ENCODE measurements at regions not wholly inside any gene's neighbourhood (a gene's known extent, or its start where the extent isn't known, plus 50 kb on each side); places are given as distances from the start of the nearest gene placed in this dataset.

DNA sequence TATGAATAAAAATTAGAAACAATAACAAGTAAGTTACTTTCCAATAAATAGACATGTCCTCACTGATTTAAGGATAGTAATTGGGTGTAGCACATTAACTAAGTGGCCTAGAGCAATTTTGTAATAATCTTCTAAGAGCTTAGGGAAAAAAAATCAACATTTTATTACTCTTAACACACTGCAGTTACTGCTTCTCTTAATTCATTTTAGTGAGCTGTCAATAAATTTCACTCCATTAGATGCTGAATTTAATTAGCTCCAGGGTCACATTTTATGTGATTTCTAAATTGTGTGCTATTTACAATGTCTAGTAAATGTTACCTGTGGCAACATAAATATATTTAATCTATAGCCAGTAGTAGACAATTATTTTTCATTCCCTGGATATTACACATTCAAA lies 612.0 kb downstream of the C4orf33 start:
- no peaks in the 10 kb centered on the region for H3K79me2 ChIP-seq (ENCODE audit: control insufficient read depth, insufficient read depth, low read length)
- ATAC-seq (ENCODE audit: low read depth) = no peak
- H3K4me3 ChIP-seq (ENCODE audit: control extremely low read depth in 1 of 5, extremely low read depth in 1 of 5, insufficient read depth in 1 of 5, low read depth in 2 of 5, low read length in 4 of 5) = no peak overlapping the region
- ChIA-PET POLR2A (no interaction called here), CTCF (interaction anchor here (1.3 kb wide), 1 partner anchor 16 kb away, joined by 3 read pairs; no protein-coding TSS in a partner anchor)
- no peak for DNase-seq
- Mint-ChIP-seq H3K4me1 (no peaks in the 10 kb centered on the region), H3K27me3 (no peaks in the 10 kb centered on the region), H3K27ac (no peak overlapping the region), H3K9me3 (ENCODE audit: insufficient read depth) (peaks cover 6% of the 10 kb centered on the region), H3K4me3 (no peak overlapping the region)
- no peak overlapping the region for H2AFZ ChIP-seq (ENCODE audit: insufficient read depth, low read depth, low read length, poor library complexity, severe bottlenecking)
- no peak overlapping the region for H3K9ac ChIP-seq (ENCODE audit: low read length)
- no peak for TF ChIP-seq EZH2 (IDR thresholded peaks at IDR 0.05; ENCODE audit: borderline replicate concordance, insufficient read depth, low read depth, low read length, poor library complexity, severe bottlenecking)
- TF ChIP-seq, protein P1, sequence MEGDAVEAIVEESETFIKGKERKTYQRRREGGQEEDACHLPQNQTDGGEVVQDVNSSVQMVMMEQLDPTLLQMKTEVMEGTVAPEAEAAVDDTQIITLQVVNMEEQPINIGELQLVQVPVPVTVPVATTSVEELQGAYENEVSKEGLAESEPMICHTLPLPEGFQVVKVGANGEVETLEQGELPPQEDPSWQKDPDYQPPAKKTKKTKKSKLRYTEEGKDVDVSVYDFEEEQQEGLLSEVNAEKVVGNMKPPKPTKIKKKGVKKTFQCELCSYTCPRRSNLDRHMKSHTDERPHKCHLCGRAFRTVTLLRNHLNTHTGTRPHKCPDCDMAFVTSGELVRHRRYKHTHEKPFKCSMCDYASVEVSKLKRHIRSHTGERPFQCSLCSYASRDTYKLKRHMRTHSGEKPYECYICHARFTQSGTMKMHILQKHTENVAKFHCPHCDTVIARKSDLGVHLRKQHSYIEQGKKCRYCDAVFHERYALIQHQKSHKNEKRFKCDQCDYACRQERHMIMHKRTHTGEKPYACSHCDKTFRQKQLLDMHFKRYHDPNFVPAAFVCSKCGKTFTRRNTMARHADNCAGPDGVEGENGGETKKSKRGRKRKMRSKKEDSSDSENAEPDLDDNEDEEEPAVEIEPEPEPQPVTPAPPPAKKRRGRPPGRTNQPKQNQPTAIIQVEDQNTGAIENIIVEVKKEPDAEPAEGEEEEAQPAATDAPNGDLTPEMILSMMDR (IDR thresholded peaks at IDR 0.05) = no peak
- no peaks in the 10 kb centered on the region for H3K9me3 ChIP-seq (ENCODE audit: control extremely low read depth in 1 of 3, control insufficient read depth in 2 of 3, insufficient read depth in 1 of 3, low read length in 2 of 3)
- H3K4me2 ChIP-seq (replicated peaks; ENCODE audit: low read depth, low read length, poor library complexity, severe bottlenecking) = no peak overlapping the region
- H3K27ac ChIP-seq (ENCODE audit: low read length in 2 of 2) = no peak overlapping the region
- no peaks in the 10 kb centered on the region for H4K20me1 ChIP-seq (ENCODE audit: control insufficient read depth, insufficient read depth, low read length, poor library complexity, severe bottlenecking)
- H3K27me3 ChIP-seq (replicated peaks in 1 of 4; ENCODE audit: control extremely low read depth in 1 of 4, control insufficient read depth in 3 of 4, insufficient read depth in 4 of 4, low read length in 3 of 4) = no peaks in the 10 kb centered on the region
- H3K36me3 ChIP-seq (replicated peaks in 1 of 2; ENCODE audit: control extremely low read depth in 1 of 2, control insufficient read depth in 1 of 2, extremely low read depth in 1 of 2, insufficient read depth in 2 of 2, low read length in 1 of 2) = no peaks in the 10 kb centered on the region
- no peaks in the 10 kb centered on the region for H3K4me1 ChIP-seq (ENCODE audit: control insufficient read depth in 2 of 2, insufficient read depth in 2 of 2, low read length in 2 of 2)
- intact Hi-C loops (cut with micrococcal nuclease) = no loop called here

DNA sequence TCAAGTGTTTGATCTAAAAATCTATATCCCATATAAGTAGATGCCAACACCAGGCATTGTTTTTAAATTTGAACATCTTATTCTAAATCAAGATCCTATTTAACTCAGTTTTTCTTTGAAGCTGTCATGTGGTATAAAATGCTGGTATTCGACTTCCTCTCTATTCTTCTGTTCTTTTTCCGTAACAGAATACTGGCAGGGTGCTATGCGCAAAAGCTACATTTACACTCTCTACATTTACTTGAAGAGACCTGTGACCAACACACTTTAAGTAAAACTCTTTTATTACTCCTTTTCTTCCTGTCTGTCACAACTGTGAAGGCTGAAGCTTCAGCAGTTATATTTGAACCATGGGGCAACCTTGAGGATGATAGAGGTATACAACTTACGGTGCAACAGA lies 612.8 kb downstream of the C4orf33 start:
- Histone ChIP-seq H2AFZ (ENCODE audit: insufficient read depth, low read depth, low read length, poor library complexity, severe bottlenecking) (no peak overlapping the region), H3K4me1 (ENCODE audit: control insufficient read depth in 2 of 2, insufficient read depth in 2 of 2, low read length in 2 of 2) (no peaks in the 10 kb centered on the region), H3K27me3 (replicated peaks in 1 of 4; ENCODE audit: control extremely low read depth in 1 of 4, control insufficient read depth in 3 of 4, insufficient read depth in 4 of 4, low read length in 3 of 4) (no peaks in the 10 kb centered on the region), H3K9ac (ENCODE audit: low read length) (no peak overlapping the region), H4K20me1 (ENCODE audit: control insufficient read depth, insufficient read depth, low read length, poor library complexity, severe bottlenecking) (no peaks in the 10 kb centered on the region), H3K9me3 (ENCODE audit: control extremely low read depth in 1 of 3, control insufficient read depth in 2 of 3, insufficient read depth in 1 of 3, low read length in 2 of 3) (peaks cover 0 to 4% (median 0%) of the 10 kb centered on the region in 3 donors), H3K79me2 (ENCODE audit: control insufficient read depth, insufficient read depth, low read length) (no peaks in the 10 kb centered on the region), H3K36me3 (replicated peaks in 1 of 2; ENCODE audit: control extremely low read depth in 1 of 2, control insufficient read depth in 1 of 2, extremely low read depth in 1 of 2, insufficient read depth in 2 of 2, low read length in 1 of 2) (no peaks in the 10 kb centered on the region), H3K4me2 (replicated peaks; ENCODE audit: low read depth, low read length, poor library complexity, severe bottlenecking) (no peak overlapping the region), H3K4me3 (ENCODE audit: control extremely low read depth in 1 of 5, extremely low read depth in 1 of 5, insufficient read depth in 1 of 5, low read depth in 2 of 5, low read length in 4 of 5) (no peak overlapping the region), H3K27ac (ENCODE audit: low read length in 2 of 2) (no peak overlapping the region)
- no peaks in the 10 kb centered on the region for H3K4me1 Mint-ChIP-seq
- POLR2A ChIA-PET = no interaction called here
- H3K27ac Mint-ChIP-seq = no peak overlapping the region
- TF ChIP-seq EZH2 (IDR thresholded peaks at IDR 0.05; ENCODE audit: borderline replicate concordance, insufficient read depth, low read depth, low read length, poor library complexity, severe bottlenecking) = no peak
- TF ChIP-seq, protein P1 (IDR thresholded peaks at IDR 0.05) = no peak
- intact Hi-C loops (cut with micrococcal nuclease) = no loop called here
- 100% methylated on average over 4 of the region's 4 CpGs for WGBS (ENCODE audit: insufficient coverage)
- H3K9me3 Mint-ChIP-seq (ENCODE audit: insufficient read depth) = peaks cover 6% of the 10 kb centered on the region
- CTCF ChIA-PET = interaction anchor here (1.3 kb wide), 1 partner anchor 17 kb away, joined by 3 read pairs; no protein-coding TSS in a partner anchor
- no peak overlapping the region for H3K4me3 Mint-ChIP-seq
- ATAC-seq (ENCODE audit: low read depth) (no peak), DNase-seq (no peak)
- H3K27me3 Mint-ChIP-seq = no peaks in the 10 kb centered on the region

Data from B cell (primary cell).